HEK293 (cell line): ENCODE measurements at regions not wholly inside any gene's neighbourhood (a gene's known extent, or its start where the extent isn't known, plus 50 kb on each side); places are given as distances from the start of the nearest gene placed in this dataset.

ENCODE experiments used
- CTCF ChIP-seq: fragments of 450-650 bp; formaldehyde crosslinking; IDR thresholded peaks from 2 replicates; pipeline ENCODE4 v1.5.1; 2016; ENCODE audit warnings: missing biosample characterization, missing genetic modification characterization
- ZNF24 ChIP-seq: fragments of 450-650 bp; formaldehyde crosslinking; IDR thresholded peaks from 2 replicates; pipeline ENCODE4 v1.5.1; 2016; ENCODE audit warnings: missing biosample characterization, missing genetic modification characterization
- ZNF280D ChIP-seq: fragments of 450-650 bp; formaldehyde crosslinking; IDR thresholded peaks from 2 replicates; pipeline ENCODE4 v1.5.1; 2016; ENCODE audit warnings: missing biosample characterization, missing genetic modification characterization

- TF ChIP-seq CTCF (tag by site-specific recombination) (no peak), ZNF280D (no peak), ZNF24 (tag by site-specific recombination) (no peak)
These were observed 316.6 kb upstream of the NCAM1 start for GRCh38 chr11:112644410-112645131.
